HUES6 (cell line): ENCODE measurements at regions not wholly inside any gene's neighbourhood (a gene's known extent, or its start where the extent isn't known, plus 50 kb on each side); places are given as distances from the start of the nearest gene placed in this dataset.

ENCODE experiments used
- H3K27ac ChIP-seq: 2 replicates; pipeline ENCODE4 v1.7.0; 2013; ENCODE audit warnings: low read depth, mild to moderate bottlenecking, low read length, inconsistent platforms
- H3K27me3 ChIP-seq: 2 replicates; pipeline ENCODE4 v1.6.1; 2013; ENCODE audit warnings: low read length; ENCODE audit not compliant: control insufficient read depth, insufficient read depth
- H3K36me3 ChIP-seq: 2 replicates; pipeline ENCODE4 v1.6.1; 2013; ENCODE audit warnings: low read length; ENCODE audit not compliant: control insufficient read depth, insufficient read depth
- H3K4me1 ChIP-seq: 2 replicates; pipeline ENCODE4 v1.6.1; 2013; ENCODE audit warnings: low read length; ENCODE audit not compliant: control insufficient read depth, insufficient read depth
- H3K4me3 ChIP-seq: 2 replicates; pipeline ENCODE4 v1.5.1; 2013; ENCODE audit warnings: low read depth, low read length
- H3K9ac ChIP-seq: one replicate; pipeline ENCODE4 v1.6.1; 2013; ENCODE audit warnings: mild to moderate bottlenecking, low read length
- H3K9me3 ChIP-seq: 2 replicates; pipeline ENCODE4 v1.6.1; 2013; ENCODE audit warnings: low read depth, low read length; ENCODE audit not compliant: control insufficient read depth, insufficient read depth

DNA sequence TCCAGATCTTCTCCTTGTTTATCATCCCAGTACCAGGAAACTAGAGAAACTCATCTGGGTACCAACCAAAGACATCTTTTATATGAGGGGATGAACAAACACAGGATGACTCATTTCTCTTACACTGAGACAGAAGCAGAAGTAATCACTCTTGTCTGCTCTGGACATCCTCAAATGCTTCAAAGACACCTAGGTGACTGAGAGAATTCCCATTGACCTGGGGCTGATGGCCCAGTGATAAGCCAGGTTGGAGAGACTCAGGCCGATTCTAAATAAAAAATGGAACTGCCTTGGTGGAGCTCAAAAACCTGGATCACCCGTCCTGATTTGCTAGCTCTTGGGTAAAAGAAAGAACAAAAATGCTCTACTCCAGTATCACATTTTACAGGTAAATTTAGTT, 182.2 kb downstream of the ZNF486 start:
- Histone ChIP-seq H3K27ac (no peak overlapping the region), H3K36me3 (no peaks in the 10 kb centered on the region)

GRCh38 chr19:20339444-20339843, 172.4 kb downstream of the ZNF486 start:
- Histone ChIP-seq H3K4me3 (no peak overlapping the region), H3K27ac (no peak overlapping the region), H3K36me3 (no peaks in the 10 kb centered on the region), H3K9ac (no peak overlapping the region), H3K27me3 (no peaks in the 10 kb centered on the region), H3K4me1 (no peaks in the 10 kb centered on the region), H3K9me3 (peaks cover 3% of the 10 kb centered on the region; the same call in 1 of the 2 replicates)

More for the DNA sequence above, 182.2 kb downstream of the ZNF486 start:
- Histone ChIP-seq H3K4me3 (no peak overlapping the region), H3K9me3 (peaks cover 3% of the 10 kb centered on the region; the same call in 1 of the 2 replicates), H3K4me1 (no peaks in the 10 kb centered on the region), H3K27me3 (no peaks in the 10 kb centered on the region), H3K9ac (no peak overlapping the region)

DNA sequence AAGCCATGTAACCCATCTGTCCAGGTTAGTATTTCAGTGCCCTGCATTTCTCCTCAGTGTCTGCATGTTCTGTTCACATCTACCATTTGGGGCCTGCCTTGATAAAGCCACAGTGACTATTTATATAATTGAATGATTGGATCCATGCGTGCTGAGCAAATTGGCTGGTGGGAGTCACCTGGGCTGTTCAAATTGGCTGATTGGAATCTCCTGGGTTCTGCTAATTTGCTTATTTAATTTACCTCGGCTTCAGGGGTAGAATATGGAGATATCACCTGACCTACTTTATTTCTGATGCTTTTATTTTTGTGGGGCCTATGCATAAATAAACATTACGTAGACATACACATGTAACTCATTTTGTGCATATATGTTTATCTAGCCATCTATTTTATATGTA, 167.7 kb downstream of the ZNF486 start:
- no peak overlapping the region for H3K27ac ChIP-seq
- no peaks in the 10 kb centered on the region for H3K27me3 ChIP-seq
- no peak overlapping the region for H3K9ac ChIP-seq
- no peaks in the 10 kb centered on the region for H3K36me3 ChIP-seq
- no peaks in the 10 kb centered on the region for H3K4me1 ChIP-seq
- peaks cover 10% of the 10 kb centered on the region; the same call in 1 of the 2 replicates for H3K9me3 ChIP-seq
- H3K4me3 ChIP-seq = no peak overlapping the region

DNA sequence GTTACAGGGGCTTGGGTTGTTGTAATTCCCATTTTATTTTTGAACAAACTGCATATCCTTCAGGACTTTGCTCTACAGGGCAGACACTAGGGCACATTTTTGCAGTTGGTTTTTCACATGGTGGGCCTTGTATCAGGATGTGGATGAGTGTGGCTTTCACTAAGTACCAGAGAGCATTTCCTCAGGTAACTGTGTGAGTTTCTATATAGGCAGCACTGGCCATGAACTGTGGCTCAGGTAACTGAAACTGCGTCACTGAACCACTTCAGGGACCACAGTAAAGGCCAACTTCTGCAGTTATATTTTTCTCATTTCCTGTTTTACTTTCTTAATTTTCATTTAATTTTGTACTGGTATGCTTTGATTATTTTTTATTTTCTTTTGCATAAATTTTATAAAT, 166.5 kb downstream of the ZNF486 start:
- H3K4me3 ChIP-seq = no peak overlapping the region
- H3K27ac ChIP-seq = no peak overlapping the region
- H3K9me3 ChIP-seq = peaks cover 10% of the 10 kb centered on the region; the same call in 1 of the 2 replicates
- no peaks in the 10 kb centered on the region for H3K4me1 ChIP-seq
- H3K36me3 ChIP-seq = no peaks in the 10 kb centered on the region
- no peaks in the 10 kb centered on the region for H3K27me3 ChIP-seq
- H3K9ac ChIP-seq = no peak overlapping the region

GRCh38 chr19:20325151-20325550, 158.1 kb downstream of the ZNF486 start:
- H3K4me3 ChIP-seq = no peak overlapping the region
- no peaks in the 10 kb centered on the region for H3K27me3 ChIP-seq
- no peaks in the 10 kb centered on the region; the same call in 1 of the 2 replicates for H3K4me1 ChIP-seq
- H3K36me3 ChIP-seq = no peaks in the 10 kb centered on the region
- H3K9ac ChIP-seq = no peak overlapping the region
- no peak overlapping the region for H3K27ac ChIP-seq
- peaks cover 19% of the 10 kb centered on the region for H3K9me3 ChIP-seq

DNA sequence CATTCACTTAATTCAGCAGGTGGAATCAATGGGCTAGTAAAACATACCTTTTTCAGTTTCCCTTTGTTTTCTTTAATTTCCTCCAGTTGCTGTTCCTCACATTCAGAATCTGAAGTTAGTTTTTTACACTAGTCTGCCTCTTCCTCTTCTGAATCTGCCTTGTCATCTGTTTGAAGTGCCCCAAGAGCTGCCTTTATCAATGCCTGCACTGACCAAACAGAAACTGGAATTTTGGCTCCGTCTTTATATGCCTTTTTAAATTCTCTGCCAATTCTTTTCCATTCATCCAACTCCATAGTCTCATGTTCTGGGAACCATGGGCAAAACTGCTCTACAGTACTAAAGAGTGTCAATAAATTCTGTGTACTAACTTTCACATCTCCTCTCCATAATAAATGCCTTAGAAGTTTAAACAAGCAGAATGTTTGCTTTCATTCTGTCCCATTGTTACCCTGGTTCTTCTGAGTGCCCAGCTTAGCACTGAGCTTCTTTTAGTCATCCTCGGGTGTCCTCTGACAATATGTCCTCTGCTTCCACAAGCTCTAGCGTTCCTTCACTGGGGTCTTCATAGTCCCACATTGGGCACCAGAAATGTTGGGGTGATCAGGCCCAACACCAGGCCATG, 154.2 kb downstream of the ZNF486 start:
- Histone ChIP-seq H3K27me3 (no peaks in the 10 kb centered on the region), H3K36me3 (no peaks in the 10 kb centered on the region), H3K9me3 (peaks cover 22% of the 10 kb centered on the region)

DNA sequence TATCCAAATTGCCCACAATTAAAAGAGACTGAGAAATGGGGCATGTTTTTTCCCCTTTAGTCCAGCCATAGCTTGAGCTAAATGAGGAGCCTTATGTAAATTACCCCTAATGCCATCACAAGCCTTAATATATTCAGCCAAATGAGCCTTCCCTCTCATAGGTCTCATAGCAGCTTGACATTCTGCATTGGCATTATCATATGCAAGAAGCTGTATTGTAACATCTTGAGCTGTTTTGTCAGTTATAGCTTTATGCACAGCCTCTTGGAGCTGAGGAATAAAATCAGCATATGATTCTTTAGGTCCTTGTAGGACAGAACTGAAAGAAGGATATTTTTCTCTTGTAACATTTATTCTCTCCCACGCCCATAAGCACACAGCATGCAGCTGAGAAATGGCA, 153.2 kb downstream of the ZNF486 start:
- H3K4me3 ChIP-seq = no peak overlapping the region
- H3K27ac ChIP-seq = no peak overlapping the region
- H3K9me3 ChIP-seq = peaks cover 24% of the 10 kb centered on the region
- no peak overlapping the region for H3K9ac ChIP-seq
- no peaks in the 10 kb centered on the region for H3K36me3 ChIP-seq
- no peaks in the 10 kb centered on the region; the same call in 1 of the 2 replicates for H3K4me1 ChIP-seq
- no peaks in the 10 kb centered on the region for H3K27me3 ChIP-seq

More for the DNA sequence above, 154.2 kb downstream of the ZNF486 start:
- no peak overlapping the region for H3K9ac ChIP-seq
- no peaks in the 10 kb centered on the region; the same call in 1 of the 2 replicates for H3K4me1 ChIP-seq
- no peak overlapping the region for H3K4me3 ChIP-seq
- no peak overlapping the region for H3K27ac ChIP-seq

- Histone ChIP-seq H3K4me3 (no peak overlapping the region), H3K27me3 (no peaks in the 10 kb centered on the region), H3K4me1 (no peaks in the 10 kb centered on the region; the same call in 1 of the 2 replicates), H3K27ac (no peak overlapping the region), H3K36me3 (no peaks in the 10 kb centered on the region), H3K9me3 (peaks cover 34% of the 10 kb centered on the region), H3K9ac (no peak overlapping the region)
Measured at GRCh38 chr19:20318616-20319015, 151.6 kb downstream of the ZNF486 start.

DNA sequence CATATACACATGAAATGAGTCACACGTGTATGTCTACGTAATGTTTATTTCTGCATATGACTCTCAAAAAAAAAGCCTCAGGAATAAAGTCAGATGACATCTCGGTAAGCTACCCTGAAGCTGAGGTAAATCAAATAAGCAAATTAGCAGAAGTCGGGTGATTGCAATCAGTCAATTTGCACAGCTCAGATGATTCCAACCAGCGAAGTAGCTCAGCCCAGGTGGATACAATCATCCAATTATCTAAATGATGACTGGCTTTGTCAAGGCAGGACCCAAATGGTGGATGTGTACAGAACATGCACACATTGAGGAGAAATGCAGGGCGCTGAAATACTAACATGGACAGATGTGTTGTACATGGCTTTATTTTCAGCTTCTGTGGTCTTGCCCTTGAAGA, 148.5 kb downstream of the ZNF486 start:
- H3K27me3 ChIP-seq = no peaks in the 10 kb centered on the region
- H3K27ac ChIP-seq = no peak overlapping the region

GRCh38 chr19:20313894-20314293, 146.9 kb downstream of the ZNF486 start:
- no peak overlapping the region for H3K4me3 ChIP-seq
- H3K9ac ChIP-seq = no peak overlapping the region
- no peaks in the 10 kb centered on the region for H3K36me3 ChIP-seq
- H3K27ac ChIP-seq = no peak overlapping the region
- H3K4me1 ChIP-seq = no peaks in the 10 kb centered on the region; the same call in 1 of the 2 replicates
- peaks cover 22% of the 10 kb centered on the region; the same call in 1 of the 2 replicates for H3K9me3 ChIP-seq
- no peaks in the 10 kb centered on the region for H3K27me3 ChIP-seq

More for the DNA sequence above, 148.5 kb downstream of the ZNF486 start:
- Histone ChIP-seq H3K9ac (no peak overlapping the region), H3K9me3 (peaks cover 23% of the 10 kb centered on the region; the same call in 1 of the 2 replicates), H3K4me3 (no peak overlapping the region), H3K4me1 (no peaks in the 10 kb centered on the region; the same call in 1 of the 2 replicates), H3K36me3 (no peaks in the 10 kb centered on the region)

DNA sequence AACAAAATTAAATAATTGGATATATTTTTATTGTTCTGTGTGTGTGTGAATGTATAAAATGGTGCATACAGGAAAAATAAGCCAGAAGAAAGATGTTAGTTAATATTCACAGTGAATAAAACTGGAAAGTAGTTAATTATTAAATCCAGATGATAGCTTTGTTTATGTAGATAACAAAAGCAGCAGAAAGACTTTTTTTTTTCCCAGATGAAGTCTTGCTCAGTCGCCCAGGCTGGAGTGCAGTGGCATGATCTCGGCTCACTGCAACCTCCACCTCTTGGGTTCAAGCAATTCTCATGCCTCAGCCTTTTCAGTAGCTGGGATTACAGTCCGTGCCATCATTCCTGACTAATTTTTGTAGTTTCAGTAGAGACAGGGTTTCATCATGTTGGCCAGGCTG, 140.1 kb downstream of the ZNF486 start:
- H3K9me3 ChIP-seq = peaks cover 6% of the 10 kb centered on the region; the same call in 1 of the 2 replicates
- H3K27ac ChIP-seq = no peak overlapping the region
- no peak overlapping the region for H3K4me3 ChIP-seq
- H3K36me3 ChIP-seq = no peaks in the 10 kb centered on the region
- no peak overlapping the region for H3K9ac ChIP-seq
- H3K27me3 ChIP-seq = no peaks in the 10 kb centered on the region
- no peaks in the 10 kb centered on the region for H3K4me1 ChIP-seq
